NCI-H2029 treated with DMSO at 0.1 percent for 48 hours (cell line): ENCODE measurements at regions not wholly inside any gene's neighbourhood (a gene's known extent, or its start where the extent isn't known, plus 50 kb on each side); places are given as distances from the start of the nearest gene placed in this dataset.
A peak's percentile ranks its signal among the peaks of the same experiment; 100 is the strongest.
"Not testable (repeated sequence)": the region's sequence is repeated elsewhere in the genome, so short reads cannot be mapped to it uniquely, and the experiment has no call there.

ENCODE experiments used
- DNase-seq: peaks from one replicate; lab custom pipeline; 2025; lab: John Stamatoyannopoulos, UW

DNA sequence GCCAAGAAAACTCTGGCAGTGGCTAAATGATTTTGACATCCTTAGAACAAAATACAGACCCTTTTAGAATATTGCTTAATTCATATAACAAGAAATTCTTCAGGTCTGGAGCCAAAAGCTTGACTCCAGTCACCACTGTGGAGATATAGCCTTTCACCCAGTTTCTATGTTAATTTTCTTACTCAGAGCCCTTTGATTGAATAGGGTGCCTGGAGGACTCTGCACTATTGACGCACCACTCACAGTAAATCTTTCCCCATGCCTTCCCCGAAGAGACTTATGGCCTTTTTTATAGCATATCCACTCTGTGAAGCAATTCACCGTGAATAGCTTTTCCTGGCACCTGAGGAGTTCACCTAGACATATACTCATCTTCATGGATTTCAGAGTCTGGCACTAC lies 613.8 kb downstream of the ZWINT start:
- DNase-seq, result no peak

DNA sequence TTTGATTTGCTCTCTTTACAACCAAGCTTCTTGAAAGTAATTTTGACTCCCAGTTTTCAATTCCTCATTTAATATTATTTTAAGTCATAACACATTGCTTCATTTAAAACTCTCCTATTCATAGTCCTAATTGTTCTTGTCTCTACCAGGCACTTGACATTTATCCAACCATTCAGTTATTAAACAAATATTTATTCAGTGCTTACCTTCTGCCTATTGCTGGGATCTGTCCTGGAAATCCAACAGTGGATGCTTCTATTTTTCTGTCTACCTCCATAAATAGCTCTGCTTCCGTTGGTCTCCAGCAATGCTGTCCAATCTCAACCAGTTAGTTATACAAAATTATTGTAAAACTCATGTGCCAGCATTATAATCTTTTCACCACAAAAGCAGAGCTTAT lies 615.1 kb downstream of the ZWINT start:
- peak; percentile 38 for DNase-seq

DNA sequence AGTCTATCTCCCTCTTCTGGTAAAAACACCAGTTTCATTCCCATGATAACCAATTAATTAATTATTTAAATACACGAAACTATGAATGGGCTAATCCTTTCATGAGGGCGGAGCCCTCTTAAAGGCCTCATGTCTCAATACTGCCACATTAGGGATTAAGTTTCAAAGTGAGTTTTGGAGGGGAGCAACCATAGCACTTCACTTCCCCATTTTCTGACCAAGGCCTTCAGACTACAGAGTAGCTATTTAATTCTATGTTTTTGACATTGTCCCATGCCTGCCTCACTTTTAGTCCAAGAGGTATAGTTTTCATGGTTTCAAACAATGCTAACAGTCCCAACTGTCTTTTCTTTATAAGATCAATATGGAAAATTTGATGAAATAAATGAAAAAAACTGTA lies 618.6 kb downstream of the ZWINT start:
- no peak for DNase-seq

DNA sequence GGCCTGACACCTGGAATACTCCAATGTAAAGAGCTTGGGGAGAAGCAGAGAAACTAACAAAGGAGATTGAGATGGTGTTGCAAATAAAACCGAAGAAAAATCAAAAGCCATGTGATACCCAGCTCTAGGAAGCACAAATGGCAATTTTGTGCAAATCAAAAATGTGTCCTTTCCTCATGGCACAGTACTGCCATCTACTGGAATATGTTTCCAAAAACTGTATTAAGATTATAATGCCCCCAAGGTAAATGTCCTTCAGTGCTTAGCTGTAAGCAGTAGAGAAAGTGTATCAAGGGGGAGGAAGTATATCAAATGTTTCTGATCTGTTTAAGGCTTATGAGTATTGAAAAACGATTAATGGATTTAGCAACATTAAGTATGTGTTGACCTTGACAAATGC lies 620.3 kb downstream of the ZWINT start:
- DNase-seq, result not testable (repeated sequence)

DNA sequence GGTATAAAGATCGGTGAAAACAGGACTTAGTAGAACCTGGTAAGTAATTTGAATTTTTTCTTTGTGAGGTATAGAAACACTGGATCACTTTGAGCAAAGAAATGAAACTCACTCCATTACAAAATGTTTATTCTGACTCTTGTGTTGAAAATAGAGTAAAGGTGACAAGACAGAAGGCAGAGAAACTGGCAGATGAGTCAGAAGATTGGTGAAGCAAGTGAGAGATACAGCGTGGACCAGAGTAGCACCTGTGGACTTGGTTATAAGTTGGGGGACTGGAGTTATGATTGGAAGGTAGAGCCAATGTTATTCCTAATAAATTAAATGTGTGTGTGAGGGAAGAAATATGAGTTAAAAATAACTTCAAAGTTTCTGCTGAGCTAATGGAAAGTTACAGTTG lies 620.9 kb downstream of the ZWINT start:
- no peak for DNase-seq

DNA sequence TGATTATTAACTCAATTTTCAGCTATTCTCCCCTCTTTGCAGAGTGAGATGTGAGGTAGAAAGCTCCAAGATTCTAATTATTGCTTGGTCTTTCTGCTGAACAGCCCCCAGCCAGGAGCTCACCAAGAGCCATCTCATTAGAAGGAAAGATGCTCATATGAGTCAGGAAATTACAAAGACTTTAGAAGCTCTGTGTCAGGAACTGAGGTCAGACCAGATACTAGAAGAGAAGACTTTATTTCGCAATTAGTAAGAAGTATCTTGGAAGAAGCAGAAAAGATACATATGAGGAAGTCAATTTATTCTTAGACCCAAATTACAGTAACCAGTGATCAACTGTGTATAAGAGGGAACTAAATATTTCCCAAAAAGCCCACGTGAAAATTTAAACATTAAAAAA lies 626.9 kb downstream of the ZWINT start:
- no peak for DNase-seq

DNA sequence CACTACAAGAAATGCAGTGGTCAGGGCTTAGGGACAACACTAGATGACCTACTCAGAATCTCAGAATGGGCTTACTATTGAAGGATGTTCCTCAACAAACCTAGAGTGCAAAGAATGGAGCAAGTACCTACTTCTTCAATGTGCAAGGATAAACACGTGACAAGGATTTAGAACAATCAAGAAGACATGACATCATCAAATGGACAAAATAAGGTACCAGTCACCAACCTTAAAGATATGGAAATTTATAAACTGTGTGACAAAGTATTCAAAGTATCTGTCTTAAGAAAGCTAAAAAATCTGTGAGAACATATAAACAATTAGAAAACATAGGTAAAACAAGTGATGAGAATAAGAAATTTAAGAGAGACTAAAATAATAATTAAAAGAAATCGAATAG lies 656.1 kb downstream of the ZWINT start:
- DNase-seq, result no peak

DNA sequence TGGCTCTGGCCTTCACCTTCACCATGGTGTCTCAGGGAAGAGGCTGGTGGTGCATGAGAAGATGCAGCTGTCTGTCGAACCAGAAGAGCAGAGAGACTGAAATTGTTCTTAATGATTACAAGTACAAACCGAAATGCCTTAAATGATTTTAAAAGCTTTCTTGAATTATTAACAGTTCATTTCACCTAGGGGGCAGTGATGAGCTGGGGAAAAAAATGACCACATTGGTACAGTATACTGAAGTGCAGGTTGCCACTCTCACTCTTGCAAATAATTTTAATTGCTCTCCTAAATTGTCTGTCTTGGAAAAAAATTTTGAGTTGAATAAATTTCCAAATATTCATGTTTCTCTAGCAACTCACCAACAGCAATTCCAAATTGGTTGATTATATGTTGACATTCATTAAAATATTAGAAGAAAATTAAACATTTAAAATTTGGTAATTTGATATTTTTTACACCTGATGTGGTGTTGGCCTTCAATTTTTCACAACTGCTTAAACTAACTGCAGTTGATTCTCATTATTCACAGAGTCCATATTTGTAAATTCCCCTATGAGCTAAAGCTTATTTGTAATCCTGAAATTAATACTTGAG lies 692.6 kb downstream of the ZWINT start:
- DNase-seq, result no peak

DNA sequence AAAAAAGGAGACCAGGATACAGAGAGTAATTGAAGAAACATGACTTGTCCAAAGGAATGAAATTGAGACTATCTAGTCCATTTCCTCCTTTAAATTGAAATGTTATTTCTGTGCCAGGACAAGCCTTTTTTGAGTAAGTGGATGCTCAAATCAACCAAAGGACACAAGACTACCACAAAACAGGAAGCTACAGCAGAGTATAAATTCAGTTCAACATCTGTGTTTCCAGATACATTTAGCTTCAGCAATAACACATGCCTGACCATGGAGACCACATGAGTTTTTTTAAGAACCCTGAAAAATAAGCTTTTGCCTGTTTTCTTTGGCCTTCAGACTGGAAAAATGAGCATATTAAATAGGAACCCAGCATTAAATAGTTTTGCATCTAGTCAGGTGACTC lies 707.5 kb downstream of the ZWINT start:
- DNase-seq, result no peak

DNA sequence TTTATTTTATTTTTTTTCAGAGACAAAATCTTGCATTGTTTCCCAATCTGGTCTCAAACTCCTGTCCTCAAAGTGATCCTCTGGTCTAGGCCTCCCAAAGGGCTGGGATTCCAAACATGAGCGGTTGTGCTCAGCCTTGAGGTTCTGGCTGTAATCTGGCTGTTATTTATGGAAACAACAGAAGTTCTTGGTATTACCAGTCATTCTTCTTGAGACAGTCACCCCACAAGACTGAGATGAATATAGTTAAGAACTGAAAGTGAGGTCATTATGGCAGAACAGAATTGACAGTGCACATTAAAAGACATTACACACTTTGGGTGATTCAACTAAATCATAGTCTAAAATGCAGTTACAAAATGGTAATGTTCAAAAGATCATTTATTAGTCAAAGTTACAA lies 719.5 kb downstream of the ZWINT start:
- DNase-seq, result no peak

DNA sequence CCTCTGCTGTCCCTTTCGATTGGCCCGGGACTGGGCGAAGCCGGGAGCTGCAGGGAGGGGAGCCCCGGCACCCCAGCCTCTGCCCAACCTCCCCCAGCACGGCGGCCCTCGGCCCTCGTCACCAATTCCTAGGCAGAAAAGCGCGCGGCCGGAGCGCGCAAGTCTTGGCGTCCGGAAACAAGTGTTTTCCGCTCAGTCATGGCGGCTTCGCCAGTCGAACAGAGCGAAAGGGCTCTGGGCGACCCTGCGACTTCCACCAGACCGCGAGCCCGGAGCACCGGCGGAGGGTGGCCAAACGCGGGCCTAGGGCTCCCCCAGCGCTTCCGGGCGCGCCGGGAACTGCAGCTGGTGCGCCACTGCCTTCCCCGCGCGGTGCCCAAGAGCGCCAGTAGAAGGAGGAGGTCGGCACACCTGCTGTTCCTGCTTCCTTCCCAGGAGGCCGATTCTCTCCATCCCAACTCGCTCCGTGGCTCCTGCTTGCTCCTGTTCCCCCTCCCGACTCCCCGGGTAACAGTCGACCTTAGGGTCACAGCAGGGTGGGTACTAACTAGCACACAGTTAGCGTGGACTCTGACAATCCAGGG lies 729.9 kb downstream of the ZWINT start:
- no peak for DNase-seq

DNA sequence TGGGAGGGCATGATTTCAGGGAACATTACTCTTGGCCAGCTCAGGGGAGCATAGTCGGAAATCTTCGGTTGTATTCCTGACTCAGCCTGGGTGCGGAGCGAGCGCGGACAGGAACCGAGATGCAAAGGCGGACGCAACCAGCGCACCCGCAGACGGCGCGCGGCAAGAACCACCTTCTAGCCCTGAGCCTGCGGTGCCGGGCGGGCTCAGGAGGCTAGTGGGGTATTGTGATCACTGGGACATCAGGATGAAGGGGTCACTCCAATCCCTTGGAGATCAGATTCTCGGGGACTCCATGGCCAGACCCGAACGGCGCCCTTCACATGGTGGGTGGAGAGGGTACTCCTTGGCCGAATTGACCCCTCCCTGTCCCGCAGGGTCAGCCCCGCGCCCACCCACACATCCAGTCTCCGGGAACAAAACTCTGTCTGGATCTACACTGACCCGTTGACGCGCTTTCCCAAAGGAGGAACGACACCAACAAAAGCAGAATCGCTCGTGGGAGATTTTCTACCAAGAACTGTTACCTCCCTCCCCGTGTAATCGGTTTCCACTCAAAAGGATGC lies 730.5 kb downstream of the ZWINT start:
- DNase-seq, result no peak

DNA sequence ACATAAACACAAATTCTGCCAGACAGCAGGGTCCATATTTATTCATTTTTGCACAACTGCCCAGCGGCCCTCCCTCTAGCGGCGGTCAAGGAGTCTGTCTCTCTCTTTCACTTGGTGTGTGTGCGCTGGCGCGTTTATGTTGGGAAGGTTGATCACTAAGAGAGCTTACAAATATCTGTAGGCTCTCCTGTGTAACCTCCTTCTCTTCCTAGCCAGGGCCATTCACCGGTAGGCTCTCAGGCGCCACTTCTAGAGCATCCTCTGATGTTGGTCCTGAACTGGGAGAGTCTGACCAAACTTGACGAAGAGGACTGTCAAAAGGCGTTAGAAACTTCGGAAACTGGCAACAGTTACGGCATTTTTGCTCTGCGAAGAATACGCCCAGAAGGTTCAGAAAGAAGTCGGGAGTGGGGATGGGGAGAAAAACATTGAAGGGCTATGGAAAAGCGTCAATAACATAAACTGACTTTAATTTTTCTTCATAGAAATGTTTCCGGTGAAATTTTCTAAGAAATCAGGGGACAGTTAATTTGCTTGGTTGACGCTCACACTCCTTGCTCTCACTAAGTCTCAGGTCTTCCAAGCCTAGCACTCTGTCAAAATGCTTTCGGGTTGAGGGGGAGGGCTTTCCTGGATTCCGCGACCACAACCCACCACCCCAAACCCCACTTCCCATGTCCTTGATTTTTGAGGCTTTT lies 731.1 kb downstream of the ZWINT start:
- DNase-seq, result no peak

DNA sequence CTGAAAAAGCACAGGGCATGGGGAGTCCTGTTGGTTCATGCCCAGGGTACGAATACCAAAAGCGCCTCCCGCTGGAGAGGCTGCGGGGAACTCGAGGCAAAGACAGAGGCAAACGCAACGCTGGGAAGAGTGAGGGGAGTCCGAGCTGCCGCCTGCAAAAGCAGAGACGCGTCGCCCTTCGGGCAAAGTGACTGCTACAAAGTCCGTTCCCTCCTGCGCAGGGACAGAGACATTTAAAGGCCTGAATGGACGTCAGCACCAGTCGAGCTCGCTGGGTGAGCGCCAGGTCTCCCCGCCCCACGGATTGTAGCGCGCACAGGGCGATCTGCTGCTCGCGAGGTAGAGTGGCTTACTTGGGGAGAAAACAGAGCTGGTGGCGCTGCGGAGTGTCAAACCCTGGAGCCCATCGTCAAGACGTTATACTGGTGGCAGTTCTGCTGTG lies 732.8 kb downstream of the ZWINT start:
- no peak for DNase-seq

DNA sequence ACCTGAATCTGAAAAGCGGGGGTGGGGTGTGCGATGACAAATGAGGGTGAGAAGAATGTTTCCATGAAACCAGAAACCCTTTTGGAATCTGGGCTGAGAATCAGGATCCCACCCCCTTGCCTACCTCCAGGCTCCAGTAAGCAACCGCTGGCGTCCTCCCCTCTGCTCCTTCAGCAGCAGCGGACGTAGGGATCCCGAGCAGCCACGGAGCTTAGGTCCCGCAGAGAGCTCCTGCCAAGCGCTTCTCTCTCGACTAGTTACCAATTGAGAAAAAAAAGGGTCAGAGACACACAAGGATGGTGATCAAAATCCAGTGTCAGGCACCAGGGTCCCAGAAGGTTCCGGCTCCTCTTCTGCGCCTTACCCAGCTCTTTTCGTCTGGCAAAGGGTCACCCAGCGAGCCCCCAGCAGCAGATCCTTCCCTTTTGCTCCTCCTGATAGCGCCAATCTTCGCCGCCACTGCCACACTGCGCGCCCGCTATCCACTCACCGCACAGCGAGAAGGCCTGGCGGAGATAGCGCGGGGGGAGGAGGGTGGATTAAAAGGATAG lies 733.5 kb downstream of the ZWINT start:
- DNase-seq, result no peak

DNA sequence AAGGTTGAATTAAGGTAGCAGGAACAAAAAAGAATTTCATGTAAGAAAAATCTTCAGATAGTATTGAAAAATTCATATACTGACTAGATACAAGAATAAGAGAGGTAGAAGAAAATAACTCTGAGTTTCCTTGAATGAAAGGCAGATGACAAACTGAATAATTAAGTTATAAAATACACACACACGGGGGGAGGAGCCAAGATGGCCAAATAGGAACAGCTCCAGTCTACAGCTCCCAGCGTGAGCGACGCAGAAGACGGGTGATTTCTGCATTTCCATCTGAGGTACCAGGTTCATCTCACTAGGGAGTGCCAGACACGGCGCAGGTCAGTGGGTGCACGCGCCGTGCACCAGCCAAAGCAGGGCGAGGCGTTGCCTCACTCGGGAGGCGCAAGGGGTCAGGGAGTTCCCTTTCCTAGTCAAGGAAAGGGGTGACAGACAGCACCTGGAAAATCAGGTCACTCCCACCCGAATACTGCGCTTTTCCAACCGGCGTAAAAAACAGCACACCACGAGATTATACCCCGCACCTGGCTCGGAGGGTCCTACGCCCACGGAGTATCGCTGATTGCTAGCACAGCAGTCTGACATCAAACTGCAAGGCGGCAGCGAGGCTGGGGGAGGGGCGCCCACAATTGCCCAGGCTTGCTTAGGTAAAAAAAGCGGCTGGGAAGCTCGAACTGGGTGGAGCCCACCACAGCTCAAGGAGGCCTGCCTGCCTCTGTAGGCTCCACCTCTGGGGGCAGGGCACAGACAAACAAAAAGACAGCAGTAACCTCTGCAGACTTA lies 759.2 kb downstream of the ZWINT start:
- DNase-seq, result not testable (repeated sequence)

DNA sequence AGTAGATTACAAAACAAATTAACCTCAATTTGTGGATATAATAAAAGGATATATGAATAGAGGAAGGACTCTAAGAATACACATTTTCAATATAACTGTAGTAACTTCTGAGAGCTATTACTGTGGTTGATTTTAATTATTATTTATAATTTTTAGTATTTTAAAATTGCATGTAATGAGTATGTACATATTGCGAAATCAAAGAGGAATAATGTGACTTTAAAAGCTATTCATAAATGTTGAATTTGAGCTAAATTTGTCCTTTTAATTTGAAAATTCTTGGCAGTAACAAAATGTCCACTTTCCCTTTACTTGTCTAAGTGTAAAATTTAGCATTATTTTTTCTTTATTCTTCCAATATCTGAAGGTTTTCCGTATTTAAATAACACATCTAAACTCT lies 750.6 kb upstream of the PCDH15 start:
- DNase-seq, result no peak

DNA sequence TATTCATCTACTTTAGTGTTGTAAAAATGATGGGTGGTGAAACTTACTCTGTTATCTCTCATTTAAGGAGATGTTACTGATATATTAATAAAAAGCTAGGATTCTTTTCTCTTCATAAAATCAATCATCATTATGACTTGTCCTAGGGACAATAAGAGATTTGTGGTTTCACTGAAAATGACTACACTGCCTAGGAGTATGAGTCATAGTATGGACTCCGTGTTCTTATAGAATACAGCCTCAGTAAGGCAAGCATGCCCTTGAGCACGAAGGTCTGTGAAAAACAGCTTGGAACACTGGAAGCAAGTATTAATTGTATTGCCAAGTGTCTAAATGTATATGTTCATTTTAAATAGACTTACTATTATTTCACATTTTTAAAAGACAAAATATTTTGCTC lies 749.2 kb upstream of the PCDH15 start:
- DNase-seq, result no peak

DNA sequence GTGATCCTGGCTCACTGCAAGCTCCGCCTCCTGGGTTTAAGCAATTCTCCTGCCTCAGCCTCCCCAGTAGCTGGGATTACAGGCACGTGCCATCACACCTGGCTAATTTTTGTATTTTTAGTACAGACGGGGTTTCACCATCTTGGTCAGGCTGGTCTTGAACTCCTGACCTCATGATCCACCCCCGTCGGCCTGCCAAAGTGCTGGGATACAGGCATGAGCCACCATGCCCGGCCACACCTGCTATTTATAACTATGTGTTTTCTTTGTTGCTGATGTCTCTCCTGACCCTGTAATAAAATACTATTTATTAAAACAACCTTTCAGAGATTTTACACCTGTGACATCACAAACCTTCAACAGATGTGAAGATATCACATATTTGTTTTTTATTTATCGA lies 736.5 kb upstream of the PCDH15 start:
- not testable (repeated sequence) for DNase-seq

DNA sequence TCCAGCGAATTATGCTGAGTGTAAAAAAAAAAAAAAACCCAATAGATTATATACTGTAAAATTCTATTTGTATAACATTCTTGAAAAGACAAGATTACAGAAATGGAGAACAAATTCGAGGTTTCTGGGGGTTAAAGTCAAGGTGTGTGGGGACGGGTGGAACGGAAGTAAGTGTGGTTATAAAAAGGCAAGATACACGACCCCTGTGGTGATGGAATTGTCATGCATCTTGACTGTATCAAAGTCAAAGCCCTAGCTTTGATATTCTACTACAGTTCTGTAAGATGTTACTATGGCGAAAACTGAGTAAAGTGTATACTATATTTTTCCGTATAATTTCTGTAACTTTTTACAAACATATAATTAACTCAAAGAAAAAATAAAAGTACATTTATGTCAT lies 718.2 kb upstream of the PCDH15 start:
- DNase-seq, result no peak

DNA sequence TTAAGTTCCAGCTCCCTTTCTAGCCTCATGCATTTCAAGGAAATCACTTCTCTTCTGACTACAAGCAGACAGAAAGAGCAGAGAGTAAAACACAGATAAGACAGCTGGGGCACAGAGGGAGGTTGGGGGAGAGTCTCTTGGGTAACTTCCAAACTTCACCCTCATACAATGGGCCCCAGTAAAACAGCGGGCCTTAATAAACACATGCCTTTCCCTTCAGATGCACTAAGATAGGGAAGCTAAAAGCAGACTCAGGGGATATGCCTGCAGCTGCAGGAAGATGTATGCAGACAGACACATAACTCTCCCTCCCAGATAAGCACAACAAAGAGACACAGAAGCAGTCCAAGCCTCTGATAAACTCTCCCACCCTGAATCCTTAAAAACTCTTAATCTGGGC lies 717.4 kb upstream of the PCDH15 start:
- not testable (repeated sequence) for DNase-seq

DNA sequence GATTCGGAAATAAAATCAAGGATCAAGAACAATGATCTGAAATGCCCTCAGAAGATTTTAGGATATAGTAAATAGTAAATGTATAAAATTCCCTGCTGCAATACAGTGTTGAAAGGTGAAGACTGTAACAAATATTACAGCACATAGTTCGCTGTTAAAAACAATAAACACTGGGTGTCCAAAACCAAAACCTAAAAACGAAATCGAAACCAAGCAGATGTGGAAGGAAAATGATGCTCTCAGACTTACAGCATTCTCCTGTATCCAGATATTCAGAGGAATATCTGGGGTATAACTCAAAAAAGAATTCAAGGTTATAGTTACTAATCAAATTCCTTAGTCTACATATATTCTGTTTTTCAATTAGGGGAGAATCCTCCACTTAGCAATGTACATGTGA lies 708.1 kb upstream of the PCDH15 start:
- DNase-seq, result no peak
